ENCODE measurements at regions not wholly inside any gene's neighbourhood (a gene's known extent, or its start where the extent isn't known, plus 50 kb on each side); places are given as distances from the start of the nearest gene placed in this dataset.

DNA sequence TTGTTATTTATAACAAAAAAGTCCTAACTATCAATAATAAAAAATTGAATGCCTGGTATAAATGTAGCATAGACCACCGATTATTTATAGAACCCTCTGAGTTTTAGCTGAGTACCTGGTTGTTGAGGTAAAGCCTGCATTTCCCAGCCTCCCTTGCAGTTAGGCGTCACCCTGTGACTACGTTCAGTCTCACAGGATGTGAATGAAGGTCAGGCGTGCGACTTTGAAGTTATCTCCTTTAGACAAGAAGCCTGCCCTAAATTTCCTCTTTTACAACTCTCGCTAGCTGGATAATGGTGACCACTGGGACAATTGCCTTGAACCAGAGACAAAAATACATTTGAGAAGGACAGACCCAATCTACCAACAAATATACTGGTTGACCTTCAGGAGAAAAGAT is 67.5 kb upstream of the TES start:
- H3K27ac ChIP-seq: no peak overlapping the region
- no peaks in the 10 kb centered on the region for H3K27me3 ChIP-seq
- H3K36me3 ChIP-seq: no peaks in the 10 kb centered on the region
- intact Hi-C loops (cut with DNase I; ENCODE audit: low total_unique reads): no loop called here
- H3K4me1 ChIP-seq: no peaks in the 10 kb centered on the region
- H3K4me3 ChIP-seq: no peak overlapping the region
- no peaks in the 10 kb centered on the region for H3K9me3 ChIP-seq
- DNase-seq: no peak
- TF ChIP-seq, protein P1, sequence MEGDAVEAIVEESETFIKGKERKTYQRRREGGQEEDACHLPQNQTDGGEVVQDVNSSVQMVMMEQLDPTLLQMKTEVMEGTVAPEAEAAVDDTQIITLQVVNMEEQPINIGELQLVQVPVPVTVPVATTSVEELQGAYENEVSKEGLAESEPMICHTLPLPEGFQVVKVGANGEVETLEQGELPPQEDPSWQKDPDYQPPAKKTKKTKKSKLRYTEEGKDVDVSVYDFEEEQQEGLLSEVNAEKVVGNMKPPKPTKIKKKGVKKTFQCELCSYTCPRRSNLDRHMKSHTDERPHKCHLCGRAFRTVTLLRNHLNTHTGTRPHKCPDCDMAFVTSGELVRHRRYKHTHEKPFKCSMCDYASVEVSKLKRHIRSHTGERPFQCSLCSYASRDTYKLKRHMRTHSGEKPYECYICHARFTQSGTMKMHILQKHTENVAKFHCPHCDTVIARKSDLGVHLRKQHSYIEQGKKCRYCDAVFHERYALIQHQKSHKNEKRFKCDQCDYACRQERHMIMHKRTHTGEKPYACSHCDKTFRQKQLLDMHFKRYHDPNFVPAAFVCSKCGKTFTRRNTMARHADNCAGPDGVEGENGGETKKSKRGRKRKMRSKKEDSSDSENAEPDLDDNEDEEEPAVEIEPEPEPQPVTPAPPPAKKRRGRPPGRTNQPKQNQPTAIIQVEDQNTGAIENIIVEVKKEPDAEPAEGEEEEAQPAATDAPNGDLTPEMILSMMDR (IDR thresholded peaks at IDR 0.05): no peak

DNA sequence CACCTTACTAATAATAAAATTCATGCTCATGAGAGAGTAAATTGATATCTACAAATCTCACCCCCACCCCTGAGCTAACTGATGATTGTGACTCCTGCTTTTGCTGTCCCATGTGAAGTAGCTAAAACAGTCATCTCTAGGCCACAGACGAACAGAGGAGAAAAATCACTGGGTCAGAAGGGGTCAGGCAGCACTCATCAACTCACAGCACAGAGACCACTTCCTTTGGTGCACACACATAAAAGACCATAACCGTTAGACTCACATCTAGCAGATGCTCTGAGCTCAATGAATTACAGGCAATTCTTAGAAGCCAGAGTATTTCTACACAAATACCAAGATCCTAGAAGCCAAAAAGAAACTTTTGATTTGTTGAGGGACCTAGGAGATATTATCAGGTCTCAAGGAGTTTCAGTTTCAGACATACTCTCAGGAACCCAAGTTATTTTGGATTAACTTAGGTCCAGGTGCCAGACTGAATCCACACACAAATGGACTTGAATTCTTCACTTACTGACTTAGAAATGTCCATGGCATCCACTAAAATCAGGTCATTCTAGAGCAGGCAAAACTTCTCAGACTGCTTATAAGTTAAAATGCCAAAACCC is 65.0 kb upstream of the TES start:
- TF ChIP-seq, protein P1 (IDR thresholded peaks at IDR 0.05): no peak
- Histone ChIP-seq H3K27me3 (no peaks in the 10 kb centered on the region), H3K9me3 (no peaks in the 10 kb centered on the region), H3K27ac (no peak overlapping the region), H3K4me3 (no peak overlapping the region), H3K4me1 (no peaks in the 10 kb centered on the region), H3K36me3 (no peaks in the 10 kb centered on the region)
- intact Hi-C loops (cut with DNase I; ENCODE audit: low total_unique reads): no loop called here
- no peak for DNase-seq

DNA sequence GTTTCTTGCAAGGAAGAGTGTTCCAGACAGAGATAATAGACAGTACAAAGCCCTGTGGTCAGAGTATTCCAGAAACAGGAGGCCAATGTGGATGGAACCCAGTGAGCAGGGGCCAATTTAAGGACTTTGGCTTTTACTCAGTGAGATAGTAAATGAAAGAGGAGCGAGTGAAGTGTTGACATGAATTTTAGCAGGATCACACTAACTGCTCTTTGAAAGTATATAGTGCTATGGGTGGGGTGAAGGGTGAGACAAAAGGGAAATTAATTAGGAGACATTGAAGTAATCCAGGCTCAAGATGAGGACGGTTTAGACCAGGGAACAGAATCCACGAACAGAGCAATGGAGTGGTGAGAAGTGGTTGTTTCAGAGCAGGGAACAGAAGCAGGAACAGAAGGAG is 62.2 kb upstream of the TES start:
- Histone ChIP-seq H3K36me3 (no peaks in the 10 kb centered on the region), H3K4me3 (no peak overlapping the region), H3K4me1 (no peaks in the 10 kb centered on the region), H3K27me3 (no peaks in the 10 kb centered on the region), H3K27ac (no peak overlapping the region), H3K9me3 (no peaks in the 10 kb centered on the region)
- TF ChIP-seq, protein P1 (IDR thresholded peaks at IDR 0.05): no peak
- no peak for DNase-seq
- intact Hi-C loops (cut with DNase I; ENCODE audit: low total_unique reads): no loop called here

DNA sequence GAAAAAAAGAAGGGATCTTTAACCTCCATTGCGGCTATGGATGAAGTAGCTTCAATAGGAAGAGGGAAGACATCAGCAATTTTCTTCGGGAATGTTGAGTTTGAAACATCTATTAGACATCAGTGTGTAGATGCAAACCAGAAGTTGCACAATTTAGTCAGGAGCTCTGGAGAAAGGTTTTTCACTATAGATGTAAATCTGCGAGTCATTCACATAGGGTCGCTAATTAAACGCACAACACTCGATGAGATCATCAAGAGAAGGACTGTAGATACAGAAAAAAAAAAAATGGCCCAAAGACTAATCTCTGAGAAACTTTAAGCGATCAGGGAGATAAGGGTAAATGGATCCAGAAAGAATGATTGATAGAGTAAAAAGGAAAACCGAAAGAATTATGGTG is 61.7 kb upstream of the TES start:
- Histone ChIP-seq H3K4me3 (no peak overlapping the region), H3K27ac (no peak overlapping the region), H3K9me3 (no peaks in the 10 kb centered on the region), H3K4me1 (no peaks in the 10 kb centered on the region), H3K27me3 (no peaks in the 10 kb centered on the region), H3K36me3 (no peaks in the 10 kb centered on the region)
- intact Hi-C loops (cut with DNase I; ENCODE audit: low total_unique reads): no loop called here
- no peak for DNase-seq
- TF ChIP-seq, protein P1 (IDR thresholded peaks at IDR 0.05): no peak

DNA sequence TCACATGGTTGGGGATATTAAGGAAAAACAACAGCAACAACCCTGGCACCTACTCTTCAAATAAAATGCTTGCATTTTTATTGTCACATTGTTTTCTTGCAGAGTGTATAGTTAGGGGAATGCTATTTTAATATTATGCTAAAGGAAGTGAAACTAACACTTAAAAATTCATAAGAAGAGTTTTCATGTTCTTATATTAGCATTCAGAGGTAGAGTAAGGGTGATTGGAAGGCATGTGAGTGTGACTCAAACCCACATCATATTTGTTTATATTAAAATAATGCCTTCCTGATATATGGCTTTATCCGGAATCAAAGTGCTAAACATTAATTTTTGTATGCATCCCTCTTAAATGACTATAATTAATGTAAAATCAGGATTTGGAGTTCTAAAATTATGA is 59.8 kb upstream of the TES start:
- Histone ChIP-seq H3K4me3 (no peak overlapping the region), H3K36me3 (no peaks in the 10 kb centered on the region), H3K27me3 (no peaks in the 10 kb centered on the region), H3K27ac (no peak overlapping the region), H3K9me3 (no peaks in the 10 kb centered on the region), H3K4me1 (no peaks in the 10 kb centered on the region)
- TF ChIP-seq, protein P1 (IDR thresholded peaks at IDR 0.05): no peak
- DNase-seq: no peak
- intact Hi-C loops (cut with DNase I; ENCODE audit: low total_unique reads): no loop called here

DNA sequence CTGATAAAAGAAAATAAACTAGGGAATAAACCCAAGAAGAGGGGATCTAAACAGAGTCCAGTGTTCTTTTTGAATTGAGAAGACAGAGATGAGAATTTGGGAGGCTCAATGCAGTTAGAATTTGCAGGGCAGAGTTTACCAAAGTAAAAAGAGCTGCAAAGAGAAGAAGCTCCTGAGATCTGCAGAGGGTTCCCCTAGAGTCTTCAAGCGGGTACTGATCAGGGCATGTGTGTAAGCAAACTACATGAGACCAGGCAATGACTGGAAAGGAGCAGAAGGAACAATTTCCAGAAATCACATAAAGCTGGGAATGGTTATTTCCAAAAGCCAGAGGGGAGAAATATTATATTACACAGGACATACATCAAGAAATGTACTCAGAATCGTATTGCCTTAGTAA is 58.1 kb upstream of the TES start:
- TF ChIP-seq, protein P1 (IDR thresholded peaks at IDR 0.05): no peak
- intact Hi-C loops (cut with DNase I; ENCODE audit: low total_unique reads): no loop called here
- Histone ChIP-seq H3K9me3 (no peaks in the 10 kb centered on the region), H3K27ac (no peak overlapping the region), H3K4me1 (no peaks in the 10 kb centered on the region), H3K36me3 (no peaks in the 10 kb centered on the region), H3K4me3 (no peak overlapping the region), H3K27me3 (no peaks in the 10 kb centered on the region)
- DNase-seq: no peak
